LNCaP clone FGC (cell line): ENCODE measurements at regions not wholly inside any gene's neighbourhood (a gene's known extent, or its start where the extent isn't known, plus 50 kb on each side); places are given as distances from the start of the nearest gene placed in this dataset.
"Not testable (repeated sequence)": the region's sequence is repeated elsewhere in the genome, so short reads cannot be mapped to it uniquely, and the experiment has no call there.

Source experiments
- DNase-seq: peaks from one replicate; pipeline ENCODE4 v3.0.0-alpha.2; 2011; ENCODE audit warnings: low read depth
- H3K4me3 ChIP-seq: 2 replicates; pipeline ENCODE4 v1.5.1; 2011; ENCODE audit warnings: mild to moderate bottlenecking, low read depth, low read length, control low read depth
- TF ChIP-seq, protein P1 (sequence below): IDR thresholded peaks from 2 replicates; pipeline ENCODE4 v1.5.1; 2012; ENCODE audit warnings: mild to moderate bottlenecking; ENCODE audit not compliant: control insufficient read depth, insufficient read depth; ENCODE audit errors: extremely low read depth

DNA sequence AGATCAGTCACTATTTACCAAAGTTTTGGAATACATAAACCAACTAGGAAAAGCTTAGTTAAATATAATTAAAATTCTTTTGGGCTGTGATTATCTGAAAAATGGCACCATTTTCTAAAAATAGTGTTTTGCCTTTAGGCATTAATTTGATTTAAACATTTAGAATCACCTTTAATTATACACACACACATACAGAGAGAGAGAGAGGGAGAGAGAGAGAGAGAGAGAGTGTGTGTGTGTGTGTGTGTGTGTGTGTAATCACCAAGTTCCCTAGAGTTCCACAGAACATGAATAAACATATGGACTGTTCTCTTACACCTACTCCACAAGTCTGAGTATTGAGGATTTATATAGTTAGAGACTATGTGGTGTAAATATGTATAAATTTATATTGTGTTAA lies 141.2 kb upstream of the ATXN1 start:
- TF ChIP-seq, protein P1, sequence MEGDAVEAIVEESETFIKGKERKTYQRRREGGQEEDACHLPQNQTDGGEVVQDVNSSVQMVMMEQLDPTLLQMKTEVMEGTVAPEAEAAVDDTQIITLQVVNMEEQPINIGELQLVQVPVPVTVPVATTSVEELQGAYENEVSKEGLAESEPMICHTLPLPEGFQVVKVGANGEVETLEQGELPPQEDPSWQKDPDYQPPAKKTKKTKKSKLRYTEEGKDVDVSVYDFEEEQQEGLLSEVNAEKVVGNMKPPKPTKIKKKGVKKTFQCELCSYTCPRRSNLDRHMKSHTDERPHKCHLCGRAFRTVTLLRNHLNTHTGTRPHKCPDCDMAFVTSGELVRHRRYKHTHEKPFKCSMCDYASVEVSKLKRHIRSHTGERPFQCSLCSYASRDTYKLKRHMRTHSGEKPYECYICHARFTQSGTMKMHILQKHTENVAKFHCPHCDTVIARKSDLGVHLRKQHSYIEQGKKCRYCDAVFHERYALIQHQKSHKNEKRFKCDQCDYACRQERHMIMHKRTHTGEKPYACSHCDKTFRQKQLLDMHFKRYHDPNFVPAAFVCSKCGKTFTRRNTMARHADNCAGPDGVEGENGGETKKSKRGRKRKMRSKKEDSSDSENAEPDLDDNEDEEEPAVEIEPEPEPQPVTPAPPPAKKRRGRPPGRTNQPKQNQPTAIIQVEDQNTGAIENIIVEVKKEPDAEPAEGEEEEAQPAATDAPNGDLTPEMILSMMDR, result no peak
- no peak for DNase-seq
- no peak overlapping the region for H3K4me3 ChIP-seq

DNA sequence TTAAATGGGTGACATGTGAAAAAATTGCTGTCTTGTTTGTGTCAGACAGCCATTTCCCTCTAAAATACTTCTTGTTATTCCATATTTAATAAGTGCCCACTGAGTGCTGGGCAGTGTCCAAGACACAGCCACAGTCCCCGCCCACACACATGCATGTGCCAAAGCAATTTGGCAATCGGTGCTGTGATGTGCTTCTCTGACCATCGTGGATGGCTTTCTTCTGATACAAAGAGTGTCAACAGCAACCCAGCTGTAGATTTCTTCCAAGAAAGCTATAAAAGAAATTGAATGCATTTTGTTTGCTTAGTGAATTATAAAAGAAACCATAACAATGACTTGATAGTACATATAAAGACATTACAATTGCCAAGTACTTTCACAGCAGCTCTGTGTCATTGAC lies 140.5 kb upstream of the ATXN1 start:
- TF ChIP-seq, protein P1, result no peak
- H3K4me3 ChIP-seq, result no peak overlapping the region
- peak; percentile 82 for DNase-seq

GRCh38 chr6:16901306-16901705 lies 140.0 kb upstream of the ATXN1 start:
- no peak overlapping the region for H3K4me3 ChIP-seq
- DNase-seq, result no peak
- TF ChIP-seq, protein P1, result no peak

DNA sequence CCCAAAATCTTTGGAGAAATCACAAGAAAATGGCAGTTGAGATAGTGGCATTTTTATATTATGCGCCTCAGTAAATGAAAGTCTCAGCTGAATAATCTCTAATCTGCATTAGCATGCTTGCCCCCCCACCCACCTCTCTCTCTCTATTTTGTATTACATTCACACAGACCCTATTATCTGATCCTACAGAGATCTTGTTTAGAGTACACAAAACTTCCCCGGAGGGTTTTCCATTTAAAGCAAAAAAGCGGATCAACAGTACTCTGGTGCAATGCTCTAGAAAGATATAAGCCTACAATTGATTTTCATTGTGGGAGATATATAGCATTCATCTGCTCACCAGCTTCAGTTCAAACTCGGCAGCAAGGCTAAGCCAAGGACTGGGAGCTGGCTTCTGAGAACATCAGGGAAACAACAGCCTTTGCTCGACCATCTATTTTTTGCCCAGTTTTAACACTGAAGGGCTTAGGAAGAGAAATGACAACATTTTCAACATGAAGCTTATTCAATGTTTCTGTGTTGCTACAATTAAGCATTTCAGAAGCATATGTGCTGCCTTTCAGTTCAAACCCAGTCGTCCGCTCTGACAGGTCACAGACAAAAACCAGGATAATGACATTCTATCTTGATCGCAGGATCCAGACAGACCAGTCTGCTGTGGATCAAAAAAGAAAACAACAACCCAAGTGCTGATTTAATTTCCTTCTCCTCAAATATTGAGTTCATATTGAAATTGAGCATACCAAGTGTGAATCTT lies 137.6 kb upstream of the ATXN1 start:
- TF ChIP-seq, protein P1, result no peak
- H3K4me3 ChIP-seq, result no peak overlapping the region
- no peak for DNase-seq

GRCh38 chr6:16897669-16898068 lies 136.4 kb upstream of the ATXN1 start:
- TF ChIP-seq, protein P1, result no peak
- no peak overlapping the region for H3K4me3 ChIP-seq
- no peak for DNase-seq

DNA sequence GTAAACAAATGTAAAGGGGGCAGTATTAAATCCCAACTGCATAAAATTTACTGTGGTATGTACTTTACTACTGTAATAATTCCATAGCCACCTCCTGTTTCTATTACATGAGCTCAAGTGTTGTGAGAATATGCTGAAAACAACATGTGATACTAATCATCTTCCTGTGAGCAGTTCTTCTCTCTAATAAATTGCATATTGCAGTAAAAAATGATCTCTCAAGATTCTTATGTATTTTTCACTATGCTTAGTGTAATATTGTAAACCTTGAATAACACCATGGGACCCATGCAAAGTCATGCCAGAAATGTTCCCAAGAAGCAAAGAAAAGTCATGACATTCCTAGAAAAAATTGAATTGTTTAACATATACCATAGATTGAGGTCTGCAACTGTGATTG lies 133.0 kb upstream of the ATXN1 start:
- no peak for DNase-seq
- no peak overlapping the region for H3K4me3 ChIP-seq
- TF ChIP-seq, protein P1, result no peak

DNA sequence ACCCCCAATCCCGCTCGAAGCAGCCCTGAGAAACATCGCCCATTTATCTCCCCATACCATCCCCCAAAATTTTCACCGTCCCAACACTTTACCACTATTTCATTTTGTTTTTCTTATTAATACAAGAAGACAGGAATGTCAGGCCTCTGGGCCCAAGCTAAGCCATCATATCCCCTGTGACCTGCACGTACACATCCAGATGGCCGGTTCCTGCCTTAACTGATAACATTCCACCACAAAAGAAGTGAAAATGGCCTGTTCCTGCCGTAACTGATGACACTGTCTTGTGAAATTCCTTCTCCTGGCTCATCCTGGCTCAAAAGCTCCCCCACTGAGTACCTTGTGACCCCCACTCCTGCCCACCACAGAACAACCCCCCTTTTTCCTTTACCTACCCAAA lies 129.8 kb upstream of the ATXN1 start:
- DNase-seq, H3K4me3 ChIP-seq: not testable (repeated sequence)
